Stimulated activated CD8-positive, alpha-beta memory T cell treated with anti-CD3 and anti-CD28 coated beads, Interleukin-7, amount 100 ng/mL, for 24 hours (primary cell): ENCODE measurements at regions not wholly inside any gene's neighbourhood (a gene's known extent, or its start where the extent isn't known, plus 50 kb on each side); places are given as distances from the start of the nearest gene placed in this dataset.

Experiments used
- DNase-seq: peaks from one replicate; pipeline ENCODE4 v3.0.0-alpha.2; 2020; ENCODE audit warnings: low read depth

GRCh38 chr14:100399052-100399849, 76.1 kb downstream of the SLC25A47 start:
- DNase-seq, result no peak

- no peak for DNase-seq
Measured at GRCh38 chr14:100400115-100400514, 77.0 kb downstream of the SLC25A47 start.

GRCh38 chr14:100401031-100401692, 78.0 kb downstream of the SLC25A47 start:
- no peak for DNase-seq

DNA sequence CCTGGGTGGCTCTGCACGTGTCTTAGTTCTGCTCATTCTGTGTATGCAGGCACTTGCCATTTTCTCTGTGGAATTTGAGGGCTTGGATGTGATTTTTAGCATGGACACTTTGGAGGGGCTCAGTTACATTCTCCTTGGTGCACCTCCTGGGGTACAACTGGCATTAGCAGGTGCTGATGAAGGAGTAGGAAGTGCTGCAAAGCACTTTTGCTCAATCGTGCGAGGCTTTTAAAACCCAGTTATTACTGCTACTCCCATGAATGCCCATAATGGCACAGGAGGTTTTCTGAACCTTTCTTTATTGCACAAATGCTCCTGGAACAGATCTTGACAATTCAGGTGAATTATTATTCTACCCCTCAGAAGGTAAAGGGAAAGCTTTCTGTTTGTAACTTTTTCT, 78.7 kb downstream of the SLC25A47 start:
- DNase-seq, result no peak

DNA sequence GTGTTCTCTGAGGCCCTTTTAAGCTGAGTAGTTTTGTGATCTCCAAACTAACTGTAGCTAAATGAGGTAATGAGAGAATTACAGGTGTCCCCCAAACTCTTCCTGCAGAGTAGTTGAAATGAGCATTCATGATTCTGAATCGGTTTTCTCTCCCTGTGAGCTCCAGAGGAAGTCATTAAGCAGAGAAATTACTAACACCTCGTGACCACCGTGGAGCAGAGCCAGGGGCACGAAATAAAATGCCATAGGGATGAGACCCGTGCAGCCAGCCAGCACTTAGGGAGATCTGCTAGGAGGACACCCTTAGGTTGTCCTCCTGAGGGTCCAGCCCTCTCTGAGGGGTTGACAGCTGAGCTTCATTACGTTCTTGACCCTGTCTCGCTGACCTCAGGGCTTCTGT, 79.5 kb downstream of the SLC25A47 start:
- no peak for DNase-seq

DNA sequence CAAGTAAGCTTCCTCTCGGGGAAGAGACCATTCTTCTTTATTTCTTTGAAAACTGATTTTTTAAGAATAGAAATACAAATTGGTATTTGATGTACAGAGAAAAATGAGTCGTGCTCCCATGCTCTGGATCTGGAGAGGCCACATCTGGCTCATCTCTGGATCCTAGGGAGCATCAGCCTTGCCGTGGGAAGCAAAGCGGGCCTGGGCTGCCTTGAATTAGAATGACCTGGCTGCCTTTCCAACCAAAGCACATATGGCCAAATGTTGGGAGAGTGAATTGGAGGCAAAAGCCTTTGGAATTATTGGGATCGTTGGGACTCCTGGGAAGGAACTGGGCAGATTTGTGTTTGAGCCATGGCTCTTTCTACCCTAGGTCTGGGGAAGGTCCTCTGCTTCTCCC, 80.0 kb downstream of the SLC25A47 start:
- no peak for DNase-seq

GRCh38 chr14:100403802-100404365, 80.7 kb downstream of the SLC25A47 start:
- DNase-seq, result no peak

DNA sequence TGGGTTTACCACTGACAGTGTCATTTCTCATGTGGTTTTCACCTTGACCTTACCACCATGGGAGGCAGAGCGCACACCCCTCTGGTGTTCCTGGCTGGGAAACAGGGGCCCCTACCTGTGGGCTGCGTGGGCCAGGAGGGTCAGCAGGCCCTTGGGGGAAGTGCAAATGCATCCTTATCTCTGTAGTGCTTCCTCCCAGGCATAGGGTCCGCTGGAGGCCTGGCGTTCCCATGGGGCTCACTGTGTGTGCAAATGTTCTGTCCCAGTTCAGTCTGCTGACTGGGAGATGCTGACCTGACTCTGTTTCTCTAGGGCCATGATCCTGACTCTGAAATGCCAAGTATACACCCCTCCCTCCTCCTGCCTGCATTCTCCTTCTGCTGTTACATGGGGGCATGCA, 81.3 kb downstream of the SLC25A47 start:
- no peak for DNase-seq

- DNase-seq, result no peak
Measured at GRCh38 chr14:100405760-100406455, 82.8 kb downstream of the SLC25A47 start.

GRCh38 chr14:100406505-100407131, 83.5 kb downstream of the SLC25A47 start:
- no peak for DNase-seq

GRCh38 chr14:100407376-100408102, 84.4 kb downstream of the SLC25A47 start:
- no peak for DNase-seq

- DNase-seq, result no peak
Measured at GRCh38 chr14:100408350-100409002, 85.3 kb downstream of the SLC25A47 start.

DNA sequence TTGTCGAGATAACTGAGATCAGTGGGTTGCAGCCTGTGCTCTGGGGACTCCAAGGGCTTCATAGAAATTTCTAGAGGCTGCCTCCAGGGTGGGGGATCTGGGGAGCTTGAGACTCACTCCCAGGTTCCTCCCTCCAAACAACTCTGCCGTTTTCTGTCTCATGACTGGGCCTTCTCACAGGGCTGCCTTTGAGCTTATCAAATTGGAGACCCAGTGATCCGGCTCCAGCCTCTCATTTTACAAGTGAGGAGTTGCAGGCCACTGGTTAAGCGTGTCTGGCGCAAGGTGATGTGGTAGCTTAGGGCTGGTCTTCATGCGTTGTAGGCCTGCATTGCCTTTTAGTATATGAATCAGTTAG, 85.8 kb downstream of the SLC25A47 start:
- DNase-seq, result no peak

- no peak for DNase-seq
Measured at GRCh38 chr14:100409651-100410050, 86.5 kb downstream of the SLC25A47 start.

- no peak for DNase-seq
Measured at GRCh38 chr14:100410056-100410565, 87.0 kb downstream of the SLC25A47 start.

DNA sequence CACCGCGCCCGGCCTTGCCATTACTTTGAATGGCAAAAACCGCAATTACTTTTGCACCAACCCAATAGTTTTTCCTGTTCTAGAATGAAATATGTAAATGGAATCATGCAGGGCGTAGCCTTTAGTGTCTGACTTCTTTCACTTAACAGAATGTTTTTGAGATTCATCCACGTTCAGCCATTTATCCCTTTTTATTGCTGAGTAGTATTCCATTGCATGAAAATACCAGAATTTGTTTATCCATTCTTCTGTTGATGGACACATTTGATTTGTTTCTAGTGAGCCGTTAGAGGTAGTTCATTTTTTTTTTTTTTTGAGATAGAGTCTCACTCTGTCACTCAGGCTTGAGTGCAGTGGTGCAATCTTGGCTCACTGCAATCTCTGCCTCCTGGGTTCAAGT, 90.6 kb downstream of the SLC25A47 start:
- DNase-seq, result no peak

GRCh38 chr14:100415226-100415625, 92.1 kb downstream of the SLC25A47 start:
- no peak for DNase-seq

DNA sequence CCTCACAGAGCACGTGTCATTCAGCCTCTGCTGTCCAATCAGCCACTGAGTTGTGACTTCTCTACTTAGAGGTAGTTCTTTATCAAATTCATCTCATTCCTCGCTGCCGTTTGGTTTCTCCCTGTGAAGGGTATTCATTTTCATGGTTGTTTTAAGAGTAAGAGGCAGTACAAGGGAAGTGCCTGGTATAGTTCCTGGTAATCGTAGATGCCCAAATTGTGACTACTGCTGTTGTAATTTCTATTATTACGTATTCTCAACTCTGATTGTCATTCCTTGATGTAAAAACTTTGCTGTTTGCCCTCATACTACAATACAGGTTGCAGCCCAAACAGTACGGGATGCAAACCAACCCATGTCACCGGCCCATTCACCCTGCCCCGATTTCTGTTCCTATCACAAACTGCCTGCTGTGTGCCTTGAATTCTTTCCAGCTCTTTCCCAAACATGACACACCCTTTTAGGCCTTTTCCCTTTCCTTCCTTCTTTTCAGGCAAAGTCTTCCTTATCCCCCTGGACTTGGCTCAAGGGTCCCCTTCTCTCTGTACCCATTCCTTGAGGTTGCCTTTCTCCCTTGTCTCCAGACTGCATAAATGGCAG, 93.0 kb downstream of the SLC25A47 start:
- DNase-seq, result no peak

- DNase-seq, result no peak
Measured at GRCh38 chr14:100416921-100417860, 94.1 kb downstream of the SLC25A47 start.
